ENCODE measurements at regions not wholly inside any gene's neighbourhood (a gene's known extent, or its start where the extent isn't known, plus 50 kb on each side); places are given as distances from the start of the nearest gene placed in this dataset.

GRCh38 chr14:22046063-22046462 is 372.4 kb upstream of the OR4E1 start:
- TF ChIP-seq TCF12 (IDR thresholded peaks at IDR 0.05; ENCODE audit: low read depth, low read length) (no peak), MAX (IDR thresholded peaks at IDR 0.05; ENCODE audit: low read depth, low read length) (no peak), CTCF (IDR thresholded peaks at IDR 0.05 in 2 of 3, conservative IDR thresholded peaks at IDR 0.05 in 1 of 3; ENCODE audit: control insufficient read depth in 2 of 3, extremely low read depth in 1 of 3, insufficient read depth in 1 of 3, low read depth in 3 of 3, low read length in 3 of 3) (no peak), NFIC (IDR thresholded peaks at IDR 0.05; ENCODE audit: low read depth, low read length) (no peak), SREBF2 (IDR thresholded peaks at IDR 0.05; ENCODE audit: low read length) (no peak), ZNF592 (IDR thresholded peaks at IDR 0.05) (no peak), CEBPB (IDR thresholded peaks at IDR 0.05; ENCODE audit: borderline replicate concordance in 1 of 2, low read depth in 2 of 2, low read length in 2 of 2) (no peak), JUNB (IDR thresholded peaks at IDR 0.05) (no peak), SP1 (IDR thresholded peaks at IDR 0.05; ENCODE audit: low read depth, low read length) (no peak), RFX5 (IDR thresholded peaks at IDR 0.05; ENCODE audit: low read depth, low read length) (no peak), CREB1 (IDR thresholded peaks at IDR 0.05; ENCODE audit: low read depth) (no peak)
